HG03159 (cell line): ENCODE measurements at regions not wholly inside any gene's neighbourhood (a gene's known extent, or its start where the extent isn't known, plus 50 kb on each side); places are given as distances from the start of the nearest gene placed in this dataset.
A peak's percentile ranks its signal among the peaks of the same experiment; 100 is the strongest.
"Not testable (repeated sequence)": the region's sequence is repeated elsewhere in the genome, so short reads cannot be mapped to it uniquely, and the experiment has no call there.

Source experiments
- ATAC-seq: cut with Tn5 transposase; IDR thresholded peaks from one replicate; pipeline ENCODE4 v1.9.1; 2021; ENCODE audit warnings: mild to moderate bottlenecking, moderate library complexity; ENCODE audit not compliant: unreplicated experiment

DNA sequence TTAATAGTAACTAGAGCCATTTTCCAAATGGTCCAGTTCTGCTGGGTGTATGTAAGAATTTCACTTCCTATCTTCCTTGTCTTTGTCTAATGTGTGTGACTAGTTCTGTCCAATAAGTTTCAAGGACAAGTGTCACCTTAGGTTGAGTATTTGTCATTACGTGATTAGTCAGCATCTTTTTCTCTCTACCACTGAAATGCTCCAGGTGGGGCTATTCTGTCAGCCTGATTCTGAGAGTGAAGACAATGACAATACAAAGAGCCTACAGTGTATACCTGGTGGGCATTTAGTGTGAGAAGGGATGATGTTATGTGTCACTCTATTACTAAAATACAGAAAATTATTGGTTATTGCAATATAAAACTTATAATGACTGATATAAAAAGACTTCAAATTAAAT lies 876.3 kb downstream of the C4orf33 start:
- no peak for ATAC-seq

DNA sequence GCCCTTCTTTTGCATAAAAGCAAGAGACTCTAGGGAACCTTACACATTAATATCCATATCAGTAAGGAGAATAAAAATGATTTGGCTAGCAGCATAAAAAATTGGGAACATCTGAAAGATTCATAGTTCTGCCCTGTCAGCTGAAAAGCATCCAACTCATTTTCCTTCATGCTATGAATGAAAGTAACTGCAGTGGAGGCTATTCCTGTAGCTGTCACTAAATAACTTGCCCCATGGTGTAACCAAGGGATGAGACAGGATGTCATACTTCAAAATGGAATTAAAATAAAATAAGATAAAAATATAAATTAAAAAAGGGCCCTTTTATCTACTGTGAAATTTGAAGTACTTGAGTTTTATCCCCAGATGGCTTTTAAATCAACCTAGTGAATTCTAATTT lies 878.8 kb downstream of the C4orf33 start:
- ATAC-seq = no peak

DNA sequence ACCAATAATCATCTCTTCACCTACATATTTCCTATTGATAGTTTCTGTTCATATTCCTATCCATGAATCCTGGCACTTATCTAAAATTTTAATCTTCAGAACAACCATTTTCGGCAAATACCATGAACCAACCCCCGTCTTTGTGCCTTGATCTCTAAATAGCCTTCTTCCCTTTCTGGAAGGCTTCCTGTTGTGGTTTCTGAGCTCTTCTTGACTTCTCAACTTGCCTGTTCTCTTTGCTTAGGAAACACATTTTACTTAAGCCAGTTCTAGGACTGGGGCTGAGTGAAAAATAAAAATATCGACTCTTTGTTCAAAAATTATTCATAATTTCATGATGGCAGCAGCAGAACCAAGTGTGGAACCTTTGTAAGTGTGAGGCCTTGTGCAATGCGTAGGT lies 882.4 kb downstream of the C4orf33 start:
- ATAC-seq = no peak

- ATAC-seq = no peak
Measured at GRCh38 chr4:129988957-129989356, 893.0 kb downstream of the C4orf33 start.

GRCh38 chr4:129994715-129995114 lies 898.8 kb downstream of the C4orf33 start:
- peak; percentile 83 for ATAC-seq

DNA sequence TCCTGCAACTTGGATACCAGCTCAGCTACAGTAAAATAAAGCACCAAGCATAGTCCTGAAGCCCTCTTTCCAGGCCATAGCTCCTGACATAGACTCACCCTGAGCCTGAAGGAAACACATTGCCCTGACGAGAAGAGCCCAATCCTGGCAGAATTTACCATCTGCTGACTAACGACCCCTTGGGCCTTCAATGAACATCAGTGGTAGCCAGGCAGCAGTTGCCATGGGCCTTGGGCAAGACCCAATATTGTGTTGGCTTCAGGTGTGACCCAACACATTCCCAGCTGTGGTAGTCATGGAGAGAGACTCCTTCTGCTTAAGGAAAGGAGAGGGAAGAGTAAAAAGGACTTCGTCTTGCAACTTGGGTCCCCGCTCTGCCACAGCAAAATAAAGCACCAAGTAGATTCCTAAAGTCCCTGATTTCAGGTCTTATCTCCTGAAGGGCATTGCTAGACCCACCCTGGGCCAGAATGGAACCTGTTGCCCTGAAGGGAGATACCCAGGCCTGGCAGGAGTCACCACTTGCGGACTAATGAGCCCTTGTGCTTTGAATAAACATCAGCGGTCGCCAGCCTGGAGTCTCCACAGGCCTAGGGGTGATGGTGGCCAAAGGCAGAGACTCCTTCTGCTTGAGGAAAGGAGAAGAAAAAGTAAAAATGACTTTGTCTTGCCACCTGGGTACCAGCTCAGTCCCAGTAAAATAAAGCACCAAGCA lies 902.6 kb downstream of the C4orf33 start:
- no peak for ATAC-seq

GRCh38 chr4:129999156-129999555 lies 903.2 kb downstream of the C4orf33 start:
- ATAC-seq = no peak

DNA sequence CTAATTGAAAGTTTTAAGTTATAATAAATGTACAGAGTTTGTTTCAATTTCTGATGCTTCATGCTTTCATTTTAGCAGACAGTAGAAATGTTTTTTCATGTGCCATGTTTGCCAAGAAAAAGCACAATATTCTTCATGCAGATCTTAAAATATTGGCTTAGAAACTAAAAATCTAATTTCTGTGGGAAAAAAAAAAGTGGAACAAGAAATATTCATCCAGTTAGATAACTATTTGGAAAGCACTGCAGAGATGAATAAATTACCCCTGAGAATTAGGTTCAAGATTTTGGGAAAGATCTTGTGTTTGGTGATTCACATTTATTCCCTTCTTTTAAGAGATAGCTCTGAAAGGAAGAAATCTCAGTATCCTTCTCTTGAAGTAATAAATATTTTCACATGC lies 912.5 kb downstream of the C4orf33 start:
- ATAC-seq = no peak

- ATAC-seq = not testable (repeated sequence)
Measured at GRCh38 chr4:130012806-130013205, 916.9 kb downstream of the C4orf33 start.

GRCh38 chr4:130021706-130022105 lies 925.8 kb downstream of the C4orf33 start:
- ATAC-seq = no peak

- ATAC-seq = no peak
Measured at GRCh38 chr4:130023088-130023487, 927.1 kb downstream of the C4orf33 start.

GRCh38 chr4:130025701-130026100 lies 929.7 kb downstream of the C4orf33 start:
- ATAC-seq = no peak

- ATAC-seq = no peak
Measured at GRCh38 chr4:130026185-130026584, 930.2 kb downstream of the C4orf33 start.

DNA sequence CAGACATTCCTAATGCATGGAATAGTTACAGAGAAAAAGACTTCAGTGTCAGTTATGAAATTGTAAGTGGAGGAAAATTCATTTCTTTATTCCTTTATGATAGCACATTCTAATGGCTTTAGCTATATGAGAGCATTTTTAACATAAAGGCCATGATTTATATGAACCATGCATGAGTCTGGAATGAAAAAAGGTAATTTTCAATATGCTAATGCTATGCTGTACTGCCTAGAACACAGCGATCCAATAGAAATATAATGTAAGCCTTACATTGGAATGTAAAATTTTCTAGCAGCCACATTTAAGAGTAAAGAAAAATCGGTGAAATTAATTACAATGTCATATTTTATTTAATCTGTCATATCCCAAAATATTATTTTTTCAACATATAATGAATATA lies 932.0 kb downstream of the C4orf33 start:
- ATAC-seq = no peak

- ATAC-seq = peak; percentile 98
Measured at GRCh38 chr4:130028552-130028951, 932.6 kb downstream of the C4orf33 start.

- no peak for ATAC-seq
Measured at GRCh38 chr4:130029442-130029841, 933.5 kb downstream of the C4orf33 start.

GRCh38 chr4:130031858-130032257 lies 935.9 kb downstream of the C4orf33 start:
- ATAC-seq = no peak

DNA sequence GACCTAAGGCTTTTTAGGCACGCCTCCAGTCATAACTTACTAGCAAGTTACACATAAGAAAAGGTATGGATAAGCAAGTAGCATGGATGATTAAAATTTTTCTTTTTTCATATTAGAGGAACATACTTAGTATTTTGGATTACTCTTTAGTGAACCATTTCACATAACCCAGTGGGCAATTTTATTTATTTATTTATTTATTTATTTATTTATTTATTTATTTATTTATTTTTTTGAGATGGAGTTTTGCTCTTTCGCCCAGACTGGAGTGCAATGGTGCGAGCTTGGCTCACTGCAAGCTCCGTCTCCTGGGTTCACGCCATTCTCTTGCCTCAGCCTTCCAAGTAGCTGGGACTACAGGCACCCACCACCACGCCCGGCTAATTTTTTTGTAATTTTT lies 937.7 kb downstream of the C4orf33 start:
- ATAC-seq = not testable (repeated sequence)

- no peak for ATAC-seq
Measured at GRCh38 chr4:130034876-130035275, 938.9 kb downstream of the C4orf33 start.

DNA sequence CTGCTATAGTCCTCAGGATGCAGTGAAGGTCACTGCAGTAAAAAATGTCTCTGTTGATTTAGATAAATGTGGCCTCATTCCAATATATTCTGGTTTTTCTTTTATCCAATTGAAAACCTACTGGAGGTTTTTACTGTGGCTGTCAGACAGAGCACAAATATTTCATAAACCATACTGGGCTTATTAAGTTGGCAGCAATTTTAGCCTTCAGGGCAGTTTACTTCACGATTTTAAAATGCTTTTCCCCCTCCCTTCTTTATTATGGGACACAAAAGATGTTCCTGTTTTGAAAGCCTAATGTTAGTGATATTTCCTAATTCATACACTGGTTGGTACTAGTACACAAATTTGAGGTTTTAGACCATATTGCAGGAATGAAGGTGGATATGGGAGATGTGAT lies 939.4 kb downstream of the C4orf33 start:
- no peak for ATAC-seq

GRCh38 chr4:130037866-130038265 lies 941.9 kb downstream of the C4orf33 start:
- ATAC-seq = not testable (repeated sequence)

DNA sequence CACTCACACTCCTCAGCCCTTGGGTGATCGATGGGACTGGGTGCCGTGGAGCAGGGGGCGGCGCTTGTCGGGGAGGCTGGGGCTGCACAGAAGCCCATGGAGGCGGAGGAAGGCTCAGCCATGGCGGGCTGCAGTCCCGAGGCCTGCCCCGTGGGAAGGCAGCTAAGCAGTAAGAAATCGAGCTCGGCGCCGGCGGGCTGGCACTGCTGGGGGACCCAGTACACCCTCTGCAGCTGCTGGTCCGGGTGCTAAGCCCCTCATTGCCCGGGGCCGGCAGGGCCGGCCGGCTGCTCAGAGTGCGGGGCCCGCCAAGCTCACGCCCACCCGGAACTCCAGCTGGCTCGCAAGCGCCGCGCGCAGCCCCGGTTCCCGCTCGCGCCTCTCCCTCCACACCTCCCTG lies 942.6 kb downstream of the C4orf33 start:
- ATAC-seq = not testable (repeated sequence)

GRCh38 chr4:130043732-130044160 lies 947.8 kb downstream of the C4orf33 start:
- peak; percentile 87 for ATAC-seq
